IMR-90 (cell line): ENCODE measurements at regions not wholly inside any gene's neighbourhood (a gene's known extent, or its start where the extent isn't known, plus 50 kb on each side); places are given as distances from the start of the nearest gene placed in this dataset.

Experiments
- ATAC-seq: fragments of 200-7000 bp; cut with Tn5 transposase; 2 replicates; pipeline ENCODE4 v1.9.1; 2020; ENCODE audit warnings: low read depth, mild to moderate bottlenecking, moderate library complexity
- BruUV-seq: library from RNA; stranded (reverse); fragments of 400-500 nt; replicated peaks from 2 replicates; lab custom pipeline; 2021; lab: Mats Ljungman, UMichigan
- CTCF ChIA-PET: fragments of 300-600 bp; formaldehyde crosslinking; extraction: SDS; loops from one replicate; lab custom pipeline; 2021; ENCODE audit warnings: antibody characterized with exemption; lab: Yijun Ruan, JAX
- POLR2A ChIA-PET: fragments of 300-600 bp; sonication (Branson Sonifier 250); formaldehyde crosslinking; loops from one replicate; lab custom pipeline; 2022; ENCODE audit warnings: antibody characterized with exemption; ENCODE audit not compliant: unreplicated experiment; lab: Charles Lee
- DNase-seq: peaks from one replicate; pipeline ENCODE4 v3.0.0; 2013
- H2AFZ ChIP-seq: replicated peaks from 2 replicates; pipeline ENCODE3; 2013; ENCODE audit warnings: low read length, mild to moderate bottlenecking; ENCODE audit not compliant: poor library complexity
- H2AK5ac ChIP-seq: 2 replicates; pipeline ENCODE4 v1.6.1; 2013; ENCODE audit warnings: low read depth, low read length, inconsistent platforms
- H2AK9ac ChIP-seq: replicated peaks from 2 replicates; pipeline ENCODE3; 2013; ENCODE audit warnings: mild to moderate bottlenecking, low read depth, low read length, moderate library complexity; ENCODE audit not compliant: poor library complexity
- H2BK120ac ChIP-seq: 2 replicates; pipeline ENCODE4 v1.6.1; 2013; ENCODE audit warnings: low read depth, low read length, inconsistent platforms
- H2BK15ac ChIP-seq: 3 replicates; pipeline ENCODE4 v1.6.1; 2013; ENCODE audit warnings: low read depth, low read length, inconsistent platforms
- H2BK20ac ChIP-seq: 2 replicates; pipeline ENCODE4 v1.6.1; 2013; ENCODE audit warnings: low read depth, mild to moderate bottlenecking, inconsistent platforms, low read length, moderate library complexity
- H2BK5ac ChIP-seq: 2 replicates; pipeline ENCODE4 v1.6.1; 2013; ENCODE audit warnings: mild to moderate bottlenecking, low read depth, low read length, inconsistent platforms; ENCODE audit not compliant: poor library complexity, severe bottlenecking
- H3K14ac ChIP-seq: replicated peaks from 2 replicates; pipeline ENCODE4 v1.6.1; 2013; ENCODE audit warnings: low read depth, low read length, inconsistent platforms
- H3K18ac ChIP-seq: 2 replicates; pipeline ENCODE4 v1.6.1; 2013; ENCODE audit warnings: low read depth, low read length, control low read depth
- H3K23ac ChIP-seq: 2 replicates; pipeline ENCODE4 v1.6.1; 2013; ENCODE audit warnings: low read depth, low read length, inconsistent platforms
- H3K27ac ChIP-seq: 2 replicates; pipeline ENCODE4 v1.5.1; 2013; ENCODE audit warnings: mild to moderate bottlenecking, control low read depth, low read length; ENCODE audit not compliant: insufficient read depth
- H3K27me3 ChIP-seq: 2 replicates; pipeline ENCODE4 v1.6.1; 2013; ENCODE audit warnings: low read length; ENCODE audit not compliant: control insufficient read depth, insufficient read depth
- H3K36me3 ChIP-seq: 2 replicates; pipeline ENCODE4 v1.6.1; 2013; ENCODE audit warnings: low read length, mixed read lengths; ENCODE audit not compliant: control insufficient read depth, insufficient read depth
- H3K4ac ChIP-seq: 2 replicates; pipeline ENCODE4 v1.6.1; 2013; ENCODE audit warnings: low read depth, low read length, inconsistent platforms
- H3K4me1 ChIP-seq: 2 replicates; pipeline ENCODE4 v1.6.1; 2013; ENCODE audit warnings: low read length, mixed read lengths; ENCODE audit not compliant: control insufficient read depth, insufficient read depth
- H3K4me2 ChIP-seq: 2 replicates; pipeline ENCODE4 v1.6.1; 2013; ENCODE audit warnings: low read depth, mild to moderate bottlenecking, control low read depth, low read length, moderate library complexity
- H3K4me3 ChIP-seq: 2 replicates; pipeline ENCODE4 v1.5.1; 2013; ENCODE audit warnings: low read depth, mild to moderate bottlenecking, control low read depth, low read length, moderate library complexity; ENCODE audit not compliant: insufficient read depth
- H3K56ac ChIP-seq: 2 replicates; pipeline ENCODE4 v1.6.1; 2013; ENCODE audit warnings: low read length, inconsistent platforms; ENCODE audit not compliant: insufficient read depth; ENCODE audit errors: extremely low read depth
- H3K79me1 ChIP-seq, 2 experiments: 2 replicates each; pipeline ENCODE4 v1.6.1; 2013; ENCODE audit warnings: low read length in 2 of 2, inconsistent platforms in 1 of 2, low read depth in 1 of 2
- H3K9ac ChIP-seq: 2 replicates; pipeline ENCODE4 v1.6.1; 2013; ENCODE audit warnings: low read depth, low read length, control low read depth
- H3K9me1 ChIP-seq: 2 replicates; pipeline ENCODE4 v1.6.1; 2013; ENCODE audit warnings: low read length, inconsistent platforms; ENCODE audit not compliant: insufficient read depth
- H3K9me3 ChIP-seq: 2 replicates; pipeline ENCODE4 v1.6.1; 2013; ENCODE audit warnings: low read length; ENCODE audit not compliant: control insufficient read depth, insufficient read depth
- H4K20me1 ChIP-seq: 2 replicates; pipeline ENCODE4 v1.6.1; 2013; ENCODE audit warnings: low read length, inconsistent platforms; ENCODE audit not compliant: insufficient read depth
- H4K5ac ChIP-seq: 2 replicates; pipeline ENCODE4 v1.6.1; 2013; ENCODE audit warnings: mild to moderate bottlenecking, low read depth, low read length, control low read depth
- H4K8ac ChIP-seq, 2 experiments: 2 replicates each; pipeline ENCODE4 v1.6.1; 2013; ENCODE audit warnings: low read depth in 2 of 2, low read length in 2 of 2, control low read depth in 1 of 2, inconsistent platforms in 1 of 2
- H4K91ac ChIP-seq: 2 replicates; pipeline ENCODE4 v1.6.1; 2013; ENCODE audit warnings: low read depth, low read length, inconsistent platforms; ENCODE audit not compliant: insufficient read depth
- MAFK ChIP-seq: IDR thresholded peaks from 2 replicates; pipeline ENCODE4 v1.6.1; 2012; ENCODE audit warnings: low read depth, low read length, improper control_type of control experiment
- RAD21 ChIP-seq: IDR thresholded peaks from 2 replicates; pipeline ENCODE4 v1.6.1; 2012; ENCODE audit warnings: low read length, improper control_type of control experiment
- USF2 ChIP-seq: fragments of 150-350 bp; IDR thresholded peaks from 2 replicates; pipeline ENCODE4 v1.6.1; 2017; ENCODE audit warnings: mild to moderate bottlenecking, antibody characterized with exemption, low read length, low read depth
- WGBS, 2 experiments: methylation state at CpG; one replicate each; pipeline versions ENCODE4 v1.1.5 to v1.1.7; 2013; ENCODE audit warnings: missing lambda C conversion rate in 2 of 2; ENCODE audit not compliant: insufficient read length in 1 of 2; ENCODE audit errors: extremely low coverage in 2 of 2; 5-methylcytosine and 5-hydroxymethylcytosine counted together
- dilution Hi-C: fragments of 300-500 bp; cut with HindIII; formaldehyde crosslinking; loops from one replicate; pipeline ENCODE4 v1.14.3; 2018; ENCODE audit warnings: low sequenced_read_pairs; ENCODE audit not compliant: unreplicated experiment
- in situ Hi-C: fragments of 300-500 bp; cut with MboI; formaldehyde crosslinking; loops from 3 replicates; pipeline ENCODE4 v1.14.3; 2019; ENCODE audit warnings: low sequenced_read_pairs, inconsistent platforms, mixed read lengths
- intact Hi-C: fragments of 100-400 bp; cut with micrococcal nuclease; formaldehyde crosslinking; loops from 2 replicates; pipeline ENCODE4 v1.10.0; 2022

GRCh38 chr10:123530166-123530870, 135.8 kb upstream of the GPR26 start:
- H3K9me3 ChIP-seq = peaks cover 18% of the 10 kb centered on the region; the same call in 1 of the 2 replicates
- no peak overlapping the region for H3K56ac ChIP-seq
- DNase-seq (no peak), ATAC-seq (no peak)
- ChIA-PET POLR2A (no interaction called here), CTCF (interaction anchor here (0.7 kb wide), 1 partner anchor 245 kb away, joined by 8 read pairs; no protein-coding TSS in a partner anchor)
- H2AFZ ChIP-seq = no peak overlapping the region
- H3K23ac ChIP-seq = no peak overlapping the region
- H3K4me1 ChIP-seq = no peaks in the 10 kb centered on the region
- no peaks in the 10 kb centered on the region for H3K36me3 ChIP-seq
- H2AK9ac ChIP-seq = no peak overlapping the region
- H2BK15ac ChIP-seq = no peak overlapping the region
- TF ChIP-seq RAD21 (no peak), MAFK (no peak), USF2 (no peak)
- no peak overlapping the region for H3K18ac ChIP-seq
- no peak overlapping the region for H2BK5ac ChIP-seq
- H3K4me2 ChIP-seq = no peak overlapping the region
- no peak overlapping the region for H4K5ac ChIP-seq
- no peaks in the 10 kb centered on the region for H3K9me1 ChIP-seq
- H3K9ac ChIP-seq = no peak overlapping the region
- H3K14ac ChIP-seq = no peak overlapping the region
- in situ Hi-C loops (no loop called here), intact Hi-C loops (no loop called here), dilution Hi-C loops (no loop called here)
- WGBS, 2 experiments = 0% methylated on average over 1 of the region's 9 CpGs; no CpG with 5 or more reads in 1 of the 2 experiments
- no peak overlapping the region for H3K27ac ChIP-seq
- no peak overlapping the region for H2BK120ac ChIP-seq
- no peak overlapping the region for H4K8ac ChIP-seq
- no peaks in the 10 kb centered on the region for H3K79me1 ChIP-seq
- no peak overlapping the region for H2AK5ac ChIP-seq
- H4K91ac ChIP-seq = no peak overlapping the region
- H2BK20ac ChIP-seq = no peak overlapping the region
- no peak overlapping the region for H3K4ac ChIP-seq
- no peak overlapping the region for H3K4me3 ChIP-seq
- no peaks in the 10 kb centered on the region for H4K20me1 ChIP-seq
- no TSS peak for BruUV-seq
- no peaks in the 10 kb centered on the region for H3K27me3 ChIP-seq
